SK-N-SH treated with all-trans-retinoic acid at 6 μM for 48 hours (cell line): ENCODE measurements at regions not wholly inside any gene's neighbourhood (a gene's known extent, or its start where the extent isn't known, plus 50 kb on each side); places are given as distances from the start of the nearest gene placed in this dataset.

ENCODE experiments used
- BACH2 ChIP-seq: fragments of 250-450 bp; sonication (Bioruptor Pico); IDR thresholded peaks from 2 replicates; pipeline ENCODE4 v1.9.0; 2021; ENCODE audit warnings: mild to moderate bottlenecking, borderline replicate concordance
- ZNF8 ChIP-seq: fragments of 450-650 bp; formaldehyde crosslinking; IDR thresholded peaks from 2 replicates; pipeline ENCODE4 v1.5.0; 2020; ENCODE audit warnings: mild to moderate bottlenecking, moderate library complexity

DNA sequence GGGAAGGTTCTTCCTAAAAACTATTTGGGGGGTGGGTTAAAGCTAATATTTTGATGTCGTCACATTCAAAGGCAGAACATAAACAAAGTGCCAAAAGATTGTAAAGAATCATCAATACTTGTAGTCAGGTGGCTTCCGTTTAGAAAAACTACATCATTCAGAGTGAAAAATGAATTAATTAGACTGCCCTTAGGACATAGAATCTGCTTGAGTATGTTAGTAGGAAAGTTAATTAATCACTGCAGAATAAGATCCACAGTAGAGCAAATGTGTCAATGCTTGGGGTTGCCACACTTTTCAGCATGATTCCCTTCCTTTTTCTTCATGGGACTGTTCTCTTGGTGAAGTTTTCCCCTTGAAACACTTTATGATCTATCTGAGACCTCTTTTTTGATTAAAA is 166.8 kb upstream of the MTNR1B start:
- TF ChIP-seq ZNF8 (CRISPR knock-in tag), result no peak
- no peak for TF ChIP-seq BACH2 (CRISPR knock-in tag)
